Glutamatergic neuron (in vitro differentiated cells): ENCODE measurements at regions not wholly inside any gene's neighbourhood (a gene's known extent, or its start where the extent isn't known, plus 50 kb on each side); places are given as distances from the start of the nearest gene placed in this dataset.
"Not testable (repeated sequence)": the region's sequence is repeated elsewhere in the genome, so short reads cannot be mapped to it uniquely, and the experiment has no call there.

Experiments used
- DNase-seq: peaks from one replicate; pipeline ENCODE4 v3.0.0; 2022
- H3K27ac Mint-ChIP-seq: one replicate; pipeline ENCODE4 v1.8.0; 2020; ENCODE audit warnings: mild to moderate bottlenecking, mixed read lengths, inconsistent platforms; ENCODE audit not compliant: unreplicated experiment
- H3K27me3 Mint-ChIP-seq: one replicate; pipeline ENCODE4 v1.8.0; 2020; ENCODE audit warnings: mild to moderate bottlenecking, moderate library complexity, mixed read lengths, inconsistent platforms; ENCODE audit not compliant: unreplicated experiment
- H3K36me3 Mint-ChIP-seq: one replicate; pipeline ENCODE4 v1.8.0; 2020; ENCODE audit warnings: mild to moderate bottlenecking, mixed read lengths, inconsistent platforms; ENCODE audit not compliant: unreplicated experiment
- H3K4me1 Mint-ChIP-seq: one replicate; pipeline ENCODE4 v1.8.0; 2020; ENCODE audit warnings: mild to moderate bottlenecking, low read depth, mixed read lengths, inconsistent platforms; ENCODE audit not compliant: unreplicated experiment
- H3K4me3 Mint-ChIP-seq: one replicate; pipeline ENCODE4 v1.8.0; 2020; ENCODE audit warnings: mild to moderate bottlenecking, mixed read lengths, inconsistent platforms; ENCODE audit not compliant: unreplicated experiment
- H3K9me3 Mint-ChIP-seq: one replicate; pipeline ENCODE4 v1.8.0; 2020; ENCODE audit warnings: mild to moderate bottlenecking, moderate library complexity, mixed read lengths, inconsistent platforms; ENCODE audit not compliant: unreplicated experiment
- TF ChIP-seq, protein P1 (sequence below): fragments of 200-600 bp; sonication (generic); IDR thresholded peaks from one replicate; pipeline ENCODE4 v1.5.0; 2021; ENCODE audit not compliant: partially characterized antibody, unreplicated experiment

DNA sequence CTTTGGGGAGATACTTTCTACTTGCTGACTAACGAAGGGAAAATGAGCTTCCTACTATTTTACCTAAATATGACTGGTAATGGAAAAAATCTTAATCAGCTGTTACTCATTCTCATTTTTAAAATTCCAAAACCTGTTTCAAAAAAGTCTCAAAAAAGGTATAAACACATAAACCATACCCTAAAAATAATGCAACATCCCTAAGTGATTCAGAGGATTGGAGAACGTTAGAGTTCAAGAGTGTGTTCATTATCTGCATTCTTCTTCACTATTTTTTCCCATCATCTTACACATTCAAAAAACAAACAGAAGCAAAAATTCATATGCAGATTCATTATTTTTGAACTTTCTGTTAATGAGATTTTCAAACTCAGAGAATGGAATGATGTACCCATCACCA lies 150.4 kb upstream of the GNAI1 start:
- TF ChIP-seq, protein P1, sequence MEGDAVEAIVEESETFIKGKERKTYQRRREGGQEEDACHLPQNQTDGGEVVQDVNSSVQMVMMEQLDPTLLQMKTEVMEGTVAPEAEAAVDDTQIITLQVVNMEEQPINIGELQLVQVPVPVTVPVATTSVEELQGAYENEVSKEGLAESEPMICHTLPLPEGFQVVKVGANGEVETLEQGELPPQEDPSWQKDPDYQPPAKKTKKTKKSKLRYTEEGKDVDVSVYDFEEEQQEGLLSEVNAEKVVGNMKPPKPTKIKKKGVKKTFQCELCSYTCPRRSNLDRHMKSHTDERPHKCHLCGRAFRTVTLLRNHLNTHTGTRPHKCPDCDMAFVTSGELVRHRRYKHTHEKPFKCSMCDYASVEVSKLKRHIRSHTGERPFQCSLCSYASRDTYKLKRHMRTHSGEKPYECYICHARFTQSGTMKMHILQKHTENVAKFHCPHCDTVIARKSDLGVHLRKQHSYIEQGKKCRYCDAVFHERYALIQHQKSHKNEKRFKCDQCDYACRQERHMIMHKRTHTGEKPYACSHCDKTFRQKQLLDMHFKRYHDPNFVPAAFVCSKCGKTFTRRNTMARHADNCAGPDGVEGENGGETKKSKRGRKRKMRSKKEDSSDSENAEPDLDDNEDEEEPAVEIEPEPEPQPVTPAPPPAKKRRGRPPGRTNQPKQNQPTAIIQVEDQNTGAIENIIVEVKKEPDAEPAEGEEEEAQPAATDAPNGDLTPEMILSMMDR: no peak
- DNase-seq: no peak
- Mint-ChIP-seq H3K36me3 (no peaks in the 10 kb centered on the region), H3K4me3 (no peak overlapping the region), H3K27ac (no peak overlapping the region), H3K9me3 (no peaks in the 10 kb centered on the region), H3K27me3 (no peaks in the 10 kb centered on the region), H3K4me1 (no peaks in the 10 kb centered on the region)

DNA sequence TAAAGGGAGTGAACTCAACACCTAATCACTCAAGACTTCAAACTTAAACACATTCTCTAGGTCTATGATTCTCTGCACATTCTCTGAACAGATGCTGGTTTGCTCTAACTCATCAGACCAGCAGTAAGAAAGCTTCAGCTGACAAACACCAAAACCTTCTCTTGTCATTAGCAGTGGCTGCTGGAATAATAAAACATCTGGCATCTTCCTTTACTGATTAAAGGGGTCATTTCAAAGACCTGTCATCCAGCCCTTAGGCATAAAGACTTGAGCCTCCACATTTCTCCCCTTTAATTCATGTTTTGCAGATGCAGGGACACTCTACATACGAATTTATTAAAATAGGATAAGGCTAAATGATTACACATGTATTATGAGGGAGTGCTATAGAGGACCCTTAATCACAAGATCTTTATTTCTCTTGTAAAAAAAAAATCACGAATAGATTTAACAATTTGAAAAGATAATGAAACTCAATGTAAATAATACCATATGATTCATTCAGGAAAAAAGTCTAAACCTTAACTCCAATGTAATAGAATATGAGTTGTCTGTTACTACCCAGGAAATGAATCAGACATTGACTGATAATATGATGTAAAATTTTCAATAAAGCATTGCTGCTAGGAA lies 152.4 kb upstream of the GNAI1 start:
- no peaks in the 10 kb centered on the region for H3K9me3 Mint-ChIP-seq
- H3K36me3 Mint-ChIP-seq: no peaks in the 10 kb centered on the region
- no peak overlapping the region for H3K4me3 Mint-ChIP-seq
- DNase-seq: no peak
- TF ChIP-seq, protein P1: no peak
- H3K27ac Mint-ChIP-seq: no peak overlapping the region
- H3K4me1 Mint-ChIP-seq: no peaks in the 10 kb centered on the region
- no peaks in the 10 kb centered on the region for H3K27me3 Mint-ChIP-seq

DNA sequence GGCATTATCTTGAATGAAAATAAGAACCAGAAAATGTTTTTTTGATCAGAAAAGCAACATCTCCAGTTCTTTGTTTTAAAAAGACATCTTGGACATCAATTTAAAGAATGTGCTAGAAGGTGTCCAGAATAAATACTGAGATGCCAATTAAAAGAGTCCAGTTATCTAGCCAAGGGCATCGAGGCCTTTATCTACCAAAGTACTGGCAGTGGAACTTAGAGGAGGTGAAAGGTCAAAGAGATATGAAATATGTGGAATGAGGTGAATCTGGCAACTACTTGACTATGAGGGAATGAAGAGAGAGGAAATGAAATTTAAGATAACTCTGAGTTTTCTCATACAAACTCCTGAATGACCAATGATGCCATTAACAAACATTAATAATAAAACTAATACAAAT lies 154.3 kb upstream of the GNAI1 start:
- no peaks in the 10 kb centered on the region for H3K4me1 Mint-ChIP-seq
- H3K9me3 Mint-ChIP-seq: no peaks in the 10 kb centered on the region
- H3K4me3 Mint-ChIP-seq: no peak overlapping the region
- H3K27me3 Mint-ChIP-seq: no peaks in the 10 kb centered on the region
- no peak overlapping the region for H3K27ac Mint-ChIP-seq
- TF ChIP-seq, protein P1: no peak
- H3K36me3 Mint-ChIP-seq: peaks cover 9% of the 10 kb centered on the region
- no peak for DNase-seq

DNA sequence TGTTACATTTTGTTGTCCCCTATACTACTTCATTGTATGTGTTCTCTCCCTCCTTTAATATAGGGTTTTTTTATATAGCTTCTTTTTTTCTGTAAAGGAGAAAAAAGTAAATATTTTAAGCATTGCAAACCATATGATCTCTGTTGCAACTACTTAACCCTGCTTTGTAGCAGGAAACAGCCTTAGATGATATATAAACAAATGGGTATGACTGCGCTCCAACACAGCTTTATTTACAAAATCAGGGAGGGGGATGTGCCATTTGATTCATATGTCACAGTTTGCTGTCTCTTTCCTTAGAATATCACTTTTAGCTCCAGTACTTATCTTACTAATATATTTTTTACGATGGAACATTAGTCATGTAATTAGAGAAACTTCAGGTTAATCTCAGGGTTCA lies 155.2 kb upstream of the GNAI1 start:
- no peak overlapping the region for H3K27ac Mint-ChIP-seq
- H3K4me3 Mint-ChIP-seq: no peak overlapping the region
- TF ChIP-seq, protein P1: no peak
- H3K4me1 Mint-ChIP-seq: no peaks in the 10 kb centered on the region
- no peaks in the 10 kb centered on the region for H3K9me3 Mint-ChIP-seq
- H3K36me3 Mint-ChIP-seq: peaks cover 9% of the 10 kb centered on the region
- no peaks in the 10 kb centered on the region for H3K27me3 Mint-ChIP-seq
- DNase-seq: no peak

DNA sequence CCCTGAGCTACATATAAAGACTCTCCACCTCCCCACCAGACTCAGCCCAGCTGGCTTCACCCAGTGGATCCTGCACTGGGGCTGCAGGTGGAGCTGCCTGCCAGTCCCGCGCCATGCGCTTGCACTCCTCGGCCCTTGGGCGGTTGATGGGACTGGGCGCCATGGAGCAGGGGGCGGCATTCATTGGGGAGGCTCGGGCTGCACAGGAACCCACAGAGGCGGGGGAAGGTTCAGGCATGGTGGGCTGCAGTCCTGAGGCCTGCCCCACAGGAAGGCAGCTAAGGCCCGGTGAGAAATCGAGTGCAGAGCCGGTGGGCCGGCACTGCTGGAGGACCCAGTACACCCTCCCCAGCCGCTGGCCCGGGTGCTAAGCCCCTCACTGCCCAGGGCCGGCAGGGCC lies 157.2 kb upstream of the GNAI1 start:
- H3K4me3 Mint-ChIP-seq: no peak overlapping the region
- H3K36me3 Mint-ChIP-seq: peaks cover 9% of the 10 kb centered on the region
- H3K9me3 Mint-ChIP-seq: no peaks in the 10 kb centered on the region
- TF ChIP-seq, protein P1: no peak
- no peaks in the 10 kb centered on the region for H3K27me3 Mint-ChIP-seq
- no peaks in the 10 kb centered on the region for H3K4me1 Mint-ChIP-seq
- DNase-seq: no peak
- no peak overlapping the region for H3K27ac Mint-ChIP-seq

DNA sequence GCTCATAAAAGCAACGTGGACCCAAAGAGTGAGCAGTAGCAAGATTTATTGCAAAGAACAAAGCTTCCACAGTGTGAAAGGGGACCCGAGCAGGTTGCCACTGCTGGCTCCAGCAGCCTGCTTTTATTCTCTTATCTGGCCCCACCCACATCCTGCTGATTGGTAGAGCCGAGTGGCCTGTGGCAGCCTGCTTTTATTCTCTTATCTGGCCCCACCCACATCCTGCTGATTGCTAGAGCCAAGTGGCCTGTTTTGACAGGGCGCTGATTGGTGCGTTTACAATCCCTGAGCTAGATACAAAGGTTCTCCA lies 158.0 kb upstream of the GNAI1 start:
- not testable (repeated sequence) for H3K27me3 Mint-ChIP-seq, H3K27ac Mint-ChIP-seq

DNA sequence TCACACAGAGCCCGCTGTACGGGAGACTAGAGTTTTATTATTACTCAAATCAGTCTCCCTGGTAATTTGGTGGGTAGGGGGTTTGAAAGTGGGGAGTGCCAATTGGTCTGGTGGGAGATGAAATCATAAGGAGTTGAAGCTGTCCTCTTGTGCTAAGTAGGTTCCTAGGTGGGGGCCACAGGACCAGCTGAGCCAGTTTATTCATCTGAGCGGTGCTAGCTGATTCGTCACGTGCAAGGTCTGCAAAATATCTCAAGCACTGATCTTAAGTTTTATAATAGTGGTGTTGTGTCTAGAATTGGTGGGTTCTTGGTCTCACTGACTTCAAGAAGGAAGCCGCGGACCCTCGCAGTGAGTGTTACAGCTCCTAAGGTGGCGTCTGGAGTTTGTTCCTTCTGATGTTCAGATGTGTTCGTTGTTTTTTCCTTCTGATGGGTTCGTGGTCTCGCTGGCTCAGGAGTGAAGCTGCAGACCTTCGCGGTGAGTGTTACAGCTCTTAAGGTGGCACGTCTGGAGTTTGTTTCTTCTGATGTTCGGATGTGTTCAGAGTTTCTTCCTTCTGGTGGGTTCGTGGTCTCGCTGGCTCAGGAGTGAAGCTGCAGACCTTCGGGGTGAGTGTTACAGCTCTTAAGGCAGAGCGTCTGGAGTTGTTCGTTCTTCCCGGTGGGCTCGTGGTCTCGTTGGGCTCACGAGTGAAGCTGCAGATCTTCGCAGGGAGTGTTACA lies 158.5 kb upstream of the GNAI1 start:
- H3K36me3 Mint-ChIP-seq, H3K27me3 Mint-ChIP-seq, H3K9me3 Mint-ChIP-seq, H3K4me1 Mint-ChIP-seq, H3K27ac Mint-ChIP-seq, DNase-seq, H3K4me3 Mint-ChIP-seq: not testable (repeated sequence)

More for the DNA sequence above, 158.0 kb upstream of the GNAI1 start:
- not testable (repeated sequence) for H3K4me1 Mint-ChIP-seq, H3K4me3 Mint-ChIP-seq, H3K36me3 Mint-ChIP-seq, H3K9me3 Mint-ChIP-seq, DNase-seq
